ENCODE measurements at regions not wholly inside any gene's neighbourhood (a gene's known extent, or its start where the extent isn't known, plus 50 kb on each side); places are given as distances from the start of the nearest gene placed in this dataset.

DNA sequence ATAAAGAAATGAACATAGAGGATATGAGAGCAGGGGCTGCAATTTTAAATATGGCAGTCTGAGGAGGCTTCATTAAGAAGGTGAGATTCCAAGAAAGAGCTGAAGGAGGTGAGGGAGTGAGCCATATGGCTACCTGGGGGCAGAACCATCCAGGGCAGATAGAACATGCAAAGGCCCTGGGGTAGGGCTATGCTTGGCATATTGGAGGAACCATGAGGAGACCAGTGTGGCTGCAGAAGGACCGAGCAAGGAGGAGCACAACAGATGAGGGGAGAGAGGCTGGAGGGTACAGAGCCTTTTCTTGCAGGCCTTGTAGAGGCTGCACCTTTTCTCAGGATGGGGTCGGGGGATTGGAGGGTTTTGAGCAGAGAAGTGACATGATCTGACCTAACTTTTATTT, 69.5 kb upstream of the GATA6 start:
- no peak overlapping the region for H3K4me3 ChIP-seq (replicated peaks; ENCODE audit: low read depth, low read length)
- H3K36me3 ChIP-seq (ENCODE audit: control insufficient read depth, insufficient read depth, low read length), result no peaks in the 10 kb centered on the region
- TF ChIP-seq CTCF (IDR thresholded peaks at IDR 0.05; ENCODE audit: insufficient read depth, low read length, poor library complexity, severe bottlenecking), result no peak
- no peaks in the 10 kb centered on the region; the same call in 1 of the 2 replicates for H3K27me3 ChIP-seq (replicated peaks; ENCODE audit: control insufficient read depth, insufficient read depth, low read length)
- DNase-seq (ENCODE audit: extremely low read depth, insufficient read length), result no peak

DNA sequence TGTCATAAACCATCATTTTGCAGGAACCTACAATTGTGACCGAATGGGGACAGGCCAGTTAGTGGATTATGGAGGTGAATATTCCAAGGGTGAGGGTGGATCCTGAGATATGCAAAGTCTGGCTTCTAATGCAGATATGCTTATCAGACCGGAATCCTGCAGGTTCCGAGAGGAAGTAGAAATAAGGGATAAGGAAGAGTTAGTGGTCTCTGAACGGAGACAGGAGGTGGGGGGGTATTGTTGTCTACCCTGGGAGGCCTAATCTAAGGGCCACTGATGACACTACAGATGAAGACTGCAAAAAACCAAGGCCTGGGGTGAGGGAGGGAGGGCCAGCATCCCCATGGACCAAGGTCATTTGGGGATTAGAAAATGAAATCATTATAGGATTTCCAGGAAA, 67.7 kb upstream of the GATA6 start:
- H3K27me3 ChIP-seq (replicated peaks; ENCODE audit: control insufficient read depth, insufficient read depth, low read length), result no peaks in the 10 kb centered on the region; the same call in 1 of the 2 replicates
- DNase-seq (ENCODE audit: extremely low read depth, insufficient read length), result no peak
- no peak for TF ChIP-seq CTCF (IDR thresholded peaks at IDR 0.05; ENCODE audit: insufficient read depth, low read length, poor library complexity, severe bottlenecking)

GRCh38 chr18:22102953-22103646, 66.3 kb upstream of the GATA6 start:
- no peak for TF ChIP-seq CTCF (IDR thresholded peaks at IDR 0.05; ENCODE audit: insufficient read depth, low read length, poor library complexity, severe bottlenecking)
- Histone ChIP-seq H3K36me3 (ENCODE audit: control insufficient read depth, insufficient read depth, low read length) (no peaks in the 10 kb centered on the region), H3K4me3 (replicated peaks; ENCODE audit: low read depth, low read length) (no peak overlapping the region), H3K27me3 (replicated peaks; ENCODE audit: control insufficient read depth, insufficient read depth, low read length) (no peaks in the 10 kb centered on the region; the same call in 1 of the 2 replicates)
- DNase-seq (ENCODE audit: extremely low read depth, insufficient read length), result no peak

More for the DNA sequence above, 67.7 kb upstream of the GATA6 start:
- Histone ChIP-seq H3K4me3 (replicated peaks; ENCODE audit: low read depth, low read length) (no peak overlapping the region), H3K36me3 (ENCODE audit: control insufficient read depth, insufficient read depth, low read length) (no peaks in the 10 kb centered on the region)

DNA sequence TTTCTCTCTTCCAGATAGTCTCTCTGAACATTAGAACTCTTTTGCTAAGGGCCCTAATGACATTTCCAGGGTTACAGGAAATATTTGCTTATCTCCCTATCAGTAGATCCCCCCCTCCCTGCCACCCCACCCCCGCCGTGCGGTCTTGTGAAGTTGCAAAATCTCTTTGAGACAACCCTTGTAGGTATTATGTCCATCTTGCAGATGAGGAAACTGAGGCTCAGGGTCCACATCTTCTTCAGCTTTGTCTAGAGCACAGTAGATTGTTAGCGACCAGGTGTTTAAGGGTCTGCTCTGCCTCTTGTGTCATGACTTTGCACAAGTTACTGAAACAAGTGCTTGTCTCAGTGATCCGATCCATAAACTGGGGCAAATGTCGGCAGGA, 65.8 kb upstream of the GATA6 start:
- H3K4me3 ChIP-seq (replicated peaks; ENCODE audit: low read depth, low read length), result no peak overlapping the region
- no peaks in the 10 kb centered on the region; the same call in 1 of the 2 replicates for H3K27me3 ChIP-seq (replicated peaks; ENCODE audit: control insufficient read depth, insufficient read depth, low read length)
- H3K36me3 ChIP-seq (ENCODE audit: control insufficient read depth, insufficient read depth, low read length), result no peaks in the 10 kb centered on the region
- no peak for DNase-seq (ENCODE audit: extremely low read depth, insufficient read length)
- no peak for TF ChIP-seq CTCF (IDR thresholded peaks at IDR 0.05; ENCODE audit: insufficient read depth, low read length, poor library complexity, severe bottlenecking)

- DNase-seq (ENCODE audit: extremely low read depth, insufficient read length), result no peak
- H3K27me3 ChIP-seq (replicated peaks; ENCODE audit: control insufficient read depth, insufficient read depth, low read length), result peaks cover 1% of the 10 kb centered on the region
- H3K4me3 ChIP-seq (replicated peaks; ENCODE audit: low read depth, low read length), result no peak overlapping the region
- no peak for TF ChIP-seq CTCF (IDR thresholded peaks at IDR 0.05; ENCODE audit: insufficient read depth, low read length, poor library complexity, severe bottlenecking)
- H3K36me3 ChIP-seq (ENCODE audit: control insufficient read depth, insufficient read depth, low read length), result no peaks in the 10 kb centered on the region
Observed at GRCh38 chr18:22106536-22107292, 62.7 kb upstream of the GATA6 start.

All from GM06990 (cell line).